ENCODE measurements at regions not wholly inside any gene's neighbourhood (a gene's known extent, or its start where the extent isn't known, plus 50 kb on each side); places are given as distances from the start of the nearest gene placed in this dataset.

- DNase-seq: no peak
Observed at GRCh38 chr22:48804811-48805301, 1022.8 kb downstream of the BRD1 start.

- no peak for DNase-seq
Observed at GRCh38 chr22:48803948-48804810, 1023.5 kb downstream of the BRD1 start.

GRCh38 chr22:48803171-48803947 is 1024.3 kb downstream of the BRD1 start:
- DNase-seq: no peak

GRCh38 chr22:48802576-48802975 is 1025.1 kb downstream of the BRD1 start:
- DNase-seq: no peak

GRCh38 chr22:48800886-48801607 is 1026.6 kb downstream of the BRD1 start:
- no peak for DNase-seq

- DNase-seq: no peak
Observed at GRCh38 chr22:48800036-48800885, 1027.4 kb downstream of the BRD1 start.

- DNase-seq: no peak
Observed at GRCh38 chr22:48799227-48799970, 1028.3 kb downstream of the BRD1 start.

GRCh38 chr22:48798281-48799226 is 1029.1 kb downstream of the BRD1 start:
- DNase-seq: no peak

- no peak for DNase-seq
Observed at GRCh38 chr22:48797731-48798130, 1029.9 kb downstream of the BRD1 start.

GRCh38 chr22:48796310-48797015 is 1031.2 kb downstream of the BRD1 start:
- no peak for DNase-seq

- DNase-seq: no peak
Observed at GRCh38 chr22:48795664-48796063, 1032.0 kb downstream of the BRD1 start.

- no peak for DNase-seq
Observed at GRCh38 chr22:48794906-48795305, 1032.8 kb downstream of the BRD1 start.

GRCh38 chr22:48793949-48794348 is 1033.7 kb downstream of the BRD1 start:
- DNase-seq: no peak

- DNase-seq: no peak
Observed at GRCh38 chr22:48786679-48786996, 1041.0 kb downstream of the BRD1 start.

GRCh38 chr22:48785792-48786678 is 1041.6 kb downstream of the BRD1 start:
- no peak for DNase-seq

GRCh38 chr22:48784701-48785503 is 1042.8 kb downstream of the BRD1 start:
- DNase-seq: no peak

- no peak for DNase-seq
Observed at GRCh38 chr22:48783821-48784266, 1043.8 kb downstream of the BRD1 start.
